ENCODE measurements at regions not wholly inside any gene's neighbourhood (a gene's known extent, or its start where the extent isn't known, plus 50 kb on each side); places are given as distances from the start of the nearest gene placed in this dataset.

- TF ChIP-seq TBL1XR1 (IDR thresholded peaks at IDR 0.05; ENCODE audit: low read depth, low read length) (no peak), USF1 (IDR thresholded peaks at IDR 0.05; ENCODE audit: borderline replicate concordance, extremely low read length, insufficient read depth, low read depth, low read length) (no peak), JUND (IDR thresholded peaks at IDR 0.05; ENCODE audit: low read depth, low read length) (no peak), EP300 (IDR thresholded peaks at IDR 0.05; ENCODE audit: borderline replicate concordance in 1 of 2, control insufficient read depth in 1 of 2, low read depth in 2 of 2, low read length in 2 of 2) (no peak), CTCF (IDR thresholded peaks at IDR 0.05 in 2 of 3, conservative IDR thresholded peaks at IDR 0.05 in 1 of 3; ENCODE audit: control insufficient read depth in 2 of 3, extremely low read depth in 1 of 3, insufficient read depth in 1 of 3, low read depth in 3 of 3, low read length in 3 of 3) (no peak), CREM (IDR thresholded peaks at IDR 0.05; ENCODE audit: low read depth) (no peak)
These were observed 127.1 kb upstream of the CNTN1 start for GRCh38 chr12:40565029-40565633.

Data from GM12878 (cell line).